Activated effector memory CD4-positive, alpha-beta T cell treated with Interleukin-2 at 50 U/mL for 16 hours (primary cell): ENCODE measurements at regions not wholly inside any gene's neighbourhood (a gene's known extent, or its start where the extent isn't known, plus 50 kb on each side); places are given as distances from the start of the nearest gene placed in this dataset.
"Not testable (repeated sequence)": the region's sequence is repeated elsewhere in the genome, so short reads cannot be mapped to it uniquely, and the experiment has no call there.

Source experiments
- DNase-seq: peaks from one replicate; pipeline ENCODE4 v3.0.0-alpha.2; 2020

DNA sequence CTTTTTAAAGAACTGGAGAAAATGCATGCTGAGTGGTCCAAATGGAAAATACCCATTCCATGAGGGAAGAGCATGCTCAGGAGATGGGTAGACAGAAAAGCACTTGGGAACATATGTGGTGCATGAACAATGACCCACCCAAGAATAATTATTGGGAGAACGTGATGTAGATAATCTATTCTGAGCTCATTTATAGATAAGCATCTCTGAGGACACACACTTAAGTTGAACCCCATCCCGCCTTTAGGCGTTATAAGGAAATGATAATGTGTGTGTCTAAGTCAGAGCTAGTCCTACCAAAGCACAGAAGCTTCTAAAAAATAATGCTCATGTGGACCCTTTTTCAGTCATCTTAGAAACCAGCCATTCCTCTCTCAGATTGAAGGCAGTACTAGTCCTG lies 189.9 kb downstream of the KTN1 start:
- no peak for DNase-seq

DNA sequence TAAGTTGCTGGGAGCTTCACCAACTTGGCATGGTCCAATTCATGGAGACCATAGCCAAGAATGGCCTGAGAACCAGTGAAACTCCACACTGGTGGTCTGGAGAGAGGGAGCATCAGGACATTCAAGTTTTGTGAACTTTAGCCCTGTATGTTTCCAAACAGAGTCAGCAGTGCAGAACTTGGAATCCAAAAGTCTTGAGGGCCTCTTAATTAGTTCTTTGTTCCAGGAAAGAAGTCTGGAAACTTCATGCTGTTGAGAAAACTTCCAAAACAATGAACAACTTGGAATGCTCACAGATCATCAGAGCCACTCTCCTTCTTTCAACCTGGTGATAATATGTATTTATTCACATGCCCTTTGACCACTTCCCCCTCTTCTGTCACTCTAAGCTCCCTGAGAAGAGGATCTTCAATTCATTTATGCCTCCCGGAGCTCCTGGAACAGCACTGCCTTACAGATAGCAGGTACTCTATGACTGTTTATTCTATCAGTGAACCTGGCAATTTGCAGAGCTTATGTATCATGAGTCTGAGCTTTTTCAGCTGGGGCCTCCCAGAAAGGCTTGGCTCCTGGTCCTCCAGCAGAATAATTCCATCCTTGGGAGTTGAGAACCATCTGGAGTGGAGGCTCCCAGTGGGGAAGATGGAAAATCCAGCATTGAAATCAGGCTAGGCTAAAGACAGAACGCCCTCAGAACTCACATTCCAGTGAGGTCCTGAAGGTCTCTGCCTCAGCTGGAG lies 191.4 kb downstream of the KTN1 start:
- no peak for DNase-seq

DNA sequence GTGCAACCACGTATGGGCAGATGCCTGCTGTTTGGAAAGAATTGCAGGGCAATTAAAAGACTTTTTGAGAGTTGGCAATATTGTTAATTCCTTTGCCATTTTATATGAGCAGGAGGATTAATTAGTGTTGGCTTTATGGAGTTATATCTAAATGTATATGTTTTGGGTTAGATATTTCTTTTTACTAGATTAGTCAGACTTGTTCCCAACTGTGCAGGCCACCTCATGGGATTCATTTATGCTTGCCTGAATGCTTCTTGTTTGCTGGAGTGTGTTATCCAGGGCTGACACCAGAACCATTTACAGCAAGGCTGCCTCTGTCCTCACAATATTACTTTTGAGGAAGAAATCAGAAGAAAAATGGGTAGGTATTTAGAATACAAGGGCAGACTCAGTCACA lies 192.5 kb downstream of the KTN1 start:
- DNase-seq: no peak

DNA sequence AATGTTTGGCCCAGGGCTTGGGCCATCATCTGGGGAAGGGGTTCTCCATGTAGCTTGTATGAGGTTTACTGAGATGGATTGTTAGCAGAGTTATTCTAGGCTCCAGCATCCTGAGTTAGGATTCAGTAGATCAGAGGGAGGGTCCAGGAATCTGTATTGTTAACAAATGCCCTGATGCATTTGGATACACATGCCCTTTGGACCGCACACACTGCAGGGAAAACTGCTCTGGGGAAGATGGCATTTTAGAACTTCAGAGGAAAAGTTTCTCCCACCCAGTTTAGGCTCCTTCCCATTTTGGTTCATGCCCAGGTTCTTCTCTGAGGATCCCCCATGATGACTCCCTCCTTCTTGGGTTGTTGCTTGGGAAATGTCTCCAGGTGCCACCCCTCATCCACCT lies 193.3 kb downstream of the KTN1 start:
- DNase-seq: no peak

DNA sequence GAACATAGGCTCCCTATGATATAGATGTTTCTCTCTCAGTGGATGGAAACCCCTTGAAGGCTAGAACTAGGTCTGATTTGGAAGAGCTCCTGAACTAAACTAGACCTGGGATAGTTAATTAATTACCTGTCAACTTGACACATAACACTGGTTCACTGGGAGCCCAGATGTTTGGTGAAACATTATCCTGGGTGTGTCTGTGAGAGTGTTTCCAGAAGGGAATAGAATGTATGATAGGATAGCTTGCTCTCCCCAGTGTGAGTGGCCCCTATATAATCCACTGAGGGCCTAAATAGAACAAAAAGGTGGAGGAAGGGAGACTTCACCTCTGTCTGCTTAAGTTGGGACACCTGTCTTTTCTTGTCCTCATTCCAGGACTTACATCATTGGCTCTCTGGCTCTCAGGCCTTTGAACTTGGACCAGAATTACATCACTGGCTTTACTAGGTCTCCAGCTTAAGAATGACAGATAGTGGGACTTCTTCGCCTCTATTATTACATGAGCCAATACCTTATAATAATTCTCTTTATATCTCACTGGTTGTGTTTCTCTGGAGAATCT lies 194.1 kb downstream of the KTN1 start:
- no peak for DNase-seq

DNA sequence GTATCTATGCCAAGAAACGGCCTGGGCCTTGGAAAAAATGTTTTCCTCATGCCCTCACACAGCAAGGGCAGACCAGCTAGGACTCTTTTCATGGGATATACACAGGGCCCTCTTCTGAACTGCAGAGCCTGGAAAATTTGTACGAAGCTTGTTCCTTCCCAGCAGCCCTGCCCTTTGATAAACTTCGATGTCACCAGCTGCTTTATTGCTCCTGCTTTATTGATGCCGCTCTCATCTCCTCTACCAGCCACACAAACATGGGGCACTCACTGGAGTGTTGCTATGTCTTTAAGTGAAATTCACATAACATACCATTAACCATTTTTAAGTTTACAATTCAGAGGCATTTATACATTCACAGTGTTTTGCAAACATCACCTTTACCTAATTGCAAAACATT lies 197.9 kb downstream of the KTN1 start:
- no peak for DNase-seq

DNA sequence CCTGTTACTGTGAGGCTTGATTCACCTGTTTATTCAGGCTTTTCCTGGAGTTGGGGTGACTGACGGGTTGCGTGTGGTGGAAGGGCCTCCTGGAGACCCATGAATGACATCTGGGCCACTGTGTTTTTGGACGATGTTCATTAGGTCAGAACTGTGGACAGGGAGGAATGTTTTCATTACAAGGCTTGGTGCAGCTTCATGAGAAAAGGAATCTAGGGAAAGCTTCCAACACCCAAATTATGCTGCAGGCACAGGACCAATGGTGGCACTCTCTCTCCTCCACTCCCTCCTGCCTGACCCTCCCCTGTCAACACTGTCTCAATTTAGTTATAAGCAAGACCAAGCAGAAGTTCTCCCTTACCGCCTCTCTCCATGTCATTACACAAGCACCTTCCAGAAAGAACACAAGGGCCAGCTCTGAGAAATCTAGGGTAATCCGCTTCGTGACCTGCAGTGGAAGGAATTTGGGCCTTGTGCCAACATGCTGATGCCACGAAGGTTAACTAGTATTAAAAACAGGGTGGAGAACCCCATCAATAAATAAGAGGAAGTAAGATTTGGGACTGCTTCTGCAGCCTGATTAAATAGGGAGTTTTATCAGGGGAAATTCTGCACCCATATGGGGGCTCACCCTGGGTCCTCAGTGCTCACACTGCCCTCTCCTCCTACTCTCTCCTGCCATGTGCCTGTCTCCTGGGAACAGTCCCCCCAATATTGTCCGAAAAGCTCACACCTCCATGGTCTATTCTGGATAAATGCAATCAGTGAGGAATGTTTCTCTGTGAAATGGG lies 200.3 kb downstream of the KTN1 start:
- no peak for DNase-seq

DNA sequence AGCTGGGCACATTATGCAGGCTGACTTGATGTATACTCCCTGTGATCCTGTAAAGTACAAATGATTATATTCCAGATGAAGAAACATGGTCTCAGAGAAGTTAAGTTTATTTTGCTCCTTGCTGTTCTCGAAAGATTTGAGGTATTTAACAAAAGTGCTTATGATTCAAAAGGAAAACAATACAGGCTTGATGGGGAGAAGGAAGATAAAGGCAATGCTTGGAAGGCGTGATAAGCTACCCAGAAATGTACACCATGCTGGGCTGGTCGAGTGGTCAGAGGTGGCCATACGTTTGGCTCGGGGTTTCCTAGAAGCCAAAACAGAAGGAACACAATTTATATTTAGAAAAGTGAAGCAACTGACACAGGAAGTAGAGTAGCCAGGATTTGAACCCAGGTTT lies 201.0 kb downstream of the KTN1 start:
- no peak for DNase-seq

DNA sequence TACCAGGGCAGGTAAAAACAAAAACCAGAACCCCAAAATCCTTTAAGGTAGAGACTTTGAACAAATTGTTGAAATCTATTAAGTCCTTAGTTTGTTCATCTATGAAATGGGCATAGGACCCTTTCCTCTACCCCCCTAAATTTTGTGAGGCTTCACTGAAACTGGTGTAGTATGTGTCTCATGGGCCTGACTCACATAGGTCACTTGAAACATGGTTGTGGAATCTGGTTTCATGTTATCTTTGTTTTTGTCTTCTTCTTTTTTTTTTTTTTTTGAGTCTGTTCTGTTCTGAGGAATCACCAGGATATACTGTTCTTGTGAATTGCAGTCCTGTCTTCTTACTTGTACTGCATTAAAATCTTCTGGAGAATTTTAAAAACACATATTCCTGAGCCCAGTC lies 202.2 kb downstream of the KTN1 start:
- no peak for DNase-seq

DNA sequence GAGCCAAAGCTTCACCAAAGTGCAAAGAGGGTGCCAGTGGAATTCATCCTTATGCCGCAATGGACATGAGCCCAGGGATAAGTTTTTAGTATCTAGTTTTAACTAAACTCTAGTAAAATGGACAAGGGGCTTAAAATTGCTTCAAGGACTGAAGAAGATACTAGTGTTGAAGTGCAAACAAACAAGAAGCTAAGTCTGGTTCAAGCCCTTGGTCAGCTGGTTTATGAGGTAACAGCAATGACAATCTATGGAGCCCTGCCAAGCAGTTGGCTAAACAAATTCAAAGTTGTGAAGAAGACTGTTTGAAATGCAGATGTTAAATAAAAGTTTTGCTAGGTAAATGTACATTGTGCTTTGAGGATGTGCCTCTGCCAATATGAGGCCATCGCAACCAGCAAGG lies 209.4 kb downstream of the KTN1 start:
- no peak for DNase-seq

DNA sequence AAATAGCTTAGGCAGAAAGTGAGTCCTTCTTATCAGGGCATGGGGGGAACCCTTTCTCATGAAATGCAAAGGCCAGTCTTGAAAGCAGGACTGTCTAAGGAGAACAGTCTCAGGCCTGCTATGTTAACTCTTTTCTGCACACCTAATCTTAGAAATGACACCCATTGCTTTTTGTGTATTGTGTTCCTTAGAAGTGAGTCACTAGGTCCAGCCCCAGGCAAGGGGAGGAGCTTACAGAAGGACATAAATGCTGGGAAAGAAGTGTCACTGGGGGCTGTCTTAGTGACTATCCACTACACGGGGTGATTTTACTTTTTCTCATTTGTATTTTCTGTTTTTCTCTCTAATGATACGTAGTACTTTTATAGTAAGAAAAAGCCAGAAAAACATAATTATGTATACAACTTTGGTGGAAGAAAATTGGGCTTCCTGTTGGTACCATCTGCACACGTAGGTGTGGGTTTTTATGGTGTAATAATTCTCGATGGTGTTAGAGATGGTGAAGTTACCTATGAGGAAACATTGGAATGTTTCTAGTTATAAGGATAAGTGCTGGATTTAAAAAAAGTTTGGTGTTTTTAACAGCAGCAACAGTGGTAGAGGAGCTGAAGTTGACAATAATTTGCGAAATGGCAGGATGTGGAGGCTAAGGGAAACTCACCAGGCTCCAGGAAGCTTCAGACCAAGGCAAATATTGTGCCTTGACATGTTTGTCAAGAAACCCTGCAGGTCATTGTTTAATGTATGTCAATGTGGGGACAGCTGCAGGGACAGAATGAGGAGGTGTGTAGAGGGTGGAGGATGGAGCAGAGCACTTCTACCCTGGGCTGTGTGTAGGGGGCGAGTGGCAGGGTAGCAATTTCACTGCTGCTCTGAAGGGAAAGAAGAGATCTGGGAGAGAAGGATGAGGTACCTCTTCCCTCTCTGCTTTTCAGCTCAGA lies 214.9 kb downstream of the KTN1 start:
- DNase-seq: no peak

DNA sequence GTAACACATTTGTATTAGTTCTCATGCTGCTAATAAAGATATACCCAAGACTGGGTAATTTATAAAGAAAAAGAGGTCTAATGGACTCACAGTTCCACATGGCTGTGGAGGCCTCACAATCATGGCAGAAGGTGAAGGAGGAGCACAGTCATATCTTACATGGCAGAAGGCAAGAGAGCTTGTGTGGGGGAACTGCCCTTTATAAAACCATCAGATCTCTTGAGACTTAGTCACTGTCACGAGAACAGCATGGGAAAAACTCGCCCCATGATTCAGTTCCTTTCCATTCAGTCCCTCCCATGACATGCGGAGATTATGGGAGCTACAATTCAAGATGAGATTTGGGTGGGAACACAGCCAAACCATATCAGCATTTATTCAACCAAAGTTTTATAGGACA lies 216.5 kb downstream of the KTN1 start:
- DNase-seq: not testable (repeated sequence)

DNA sequence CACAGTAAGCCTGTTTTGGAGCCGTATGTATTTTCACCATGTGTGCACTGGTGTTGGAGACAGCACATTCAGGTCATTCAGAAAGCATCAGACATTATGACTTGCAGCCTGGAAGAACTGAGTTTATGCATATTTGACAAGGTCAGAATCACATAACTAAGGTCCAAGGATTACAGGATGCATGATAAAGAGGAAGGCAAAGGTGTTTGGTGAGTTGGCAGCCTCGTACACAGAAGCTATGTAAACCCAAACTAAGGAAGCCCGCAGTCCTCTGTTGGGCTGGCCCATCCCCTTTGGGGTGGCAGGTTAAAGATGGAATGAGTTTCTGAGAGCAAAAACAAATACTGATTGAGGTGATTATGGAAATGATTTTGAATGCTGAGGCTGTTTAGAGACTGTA lies 218.4 kb downstream of the KTN1 start:
- no peak for DNase-seq

DNA sequence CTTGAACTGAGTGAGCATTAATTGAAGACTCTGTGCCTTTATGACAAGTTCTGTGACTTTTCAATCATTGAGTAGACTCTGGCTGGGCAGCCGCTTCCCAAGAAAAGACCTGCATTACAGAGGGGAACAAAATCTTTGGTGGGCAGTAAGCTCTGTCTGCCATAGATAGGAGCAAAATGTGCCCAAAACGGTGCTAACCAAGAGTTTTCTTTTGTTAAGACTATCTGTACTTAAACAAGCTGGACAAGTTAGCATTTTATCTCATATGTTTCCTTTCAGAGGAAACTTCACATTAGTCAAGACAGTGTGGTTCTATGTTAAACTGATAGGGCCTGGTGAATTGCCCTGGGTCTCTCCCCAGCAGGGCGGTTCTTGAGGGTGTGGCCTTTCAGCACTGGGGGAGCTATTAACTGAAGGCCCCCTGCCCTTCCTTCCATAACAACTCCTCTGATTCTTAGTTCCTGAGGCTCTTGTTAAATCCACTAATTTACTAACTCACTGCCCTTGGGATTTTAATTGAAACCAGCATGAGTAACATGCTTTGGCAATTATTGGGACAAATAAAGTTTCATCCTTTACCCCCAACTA lies 219.6 kb downstream of the KTN1 start:
- no peak for DNase-seq

DNA sequence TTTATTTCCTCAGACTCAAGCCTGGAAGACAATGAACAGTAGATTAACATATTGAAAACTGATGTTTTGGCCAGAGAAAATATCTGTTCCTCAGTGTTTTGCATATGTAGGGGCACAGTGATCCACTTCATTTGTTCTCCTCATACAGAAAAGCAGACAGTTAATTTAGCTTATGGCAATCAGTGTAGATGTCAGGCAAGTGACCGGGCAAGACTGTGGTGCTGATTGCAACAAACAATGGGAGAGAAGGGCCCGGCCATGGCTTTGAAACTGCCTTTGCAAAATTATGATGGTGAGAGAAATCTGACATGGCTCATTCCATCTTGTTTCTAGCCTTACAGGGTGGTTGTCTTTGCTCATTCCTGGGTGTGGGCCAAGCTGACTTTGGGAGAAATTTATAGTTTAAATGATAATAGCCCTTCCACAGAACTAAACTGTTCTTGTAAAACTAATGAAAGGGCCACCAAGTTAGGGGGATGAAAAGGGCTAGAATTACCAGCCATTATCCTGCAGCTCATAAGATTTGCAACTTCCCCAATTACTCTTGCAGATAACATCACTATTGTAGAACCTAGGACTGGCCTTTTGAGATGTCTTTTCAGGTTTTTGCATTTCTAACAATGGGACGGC lies 220.3 kb downstream of the KTN1 start:
- no peak for DNase-seq

DNA sequence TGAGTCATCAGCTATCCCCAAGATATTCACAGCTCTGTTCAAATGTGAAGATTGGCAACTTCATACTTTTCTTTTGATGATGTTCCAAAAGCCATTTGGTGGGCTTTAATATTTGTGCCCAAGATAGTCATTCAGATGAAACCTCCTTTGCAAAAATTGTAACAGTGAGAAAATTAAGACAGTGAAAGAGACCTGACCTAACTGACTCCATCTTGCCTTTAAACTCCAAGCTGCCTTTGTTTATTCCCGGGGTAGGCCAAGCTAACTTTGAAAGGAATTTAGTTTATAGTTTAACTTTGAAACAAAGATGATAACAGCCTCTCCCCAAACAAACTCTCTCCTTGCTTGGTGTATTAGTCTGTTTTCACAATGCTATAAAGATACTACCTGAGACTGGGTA lies 221.1 kb downstream of the KTN1 start:
- no peak for DNase-seq

DNA sequence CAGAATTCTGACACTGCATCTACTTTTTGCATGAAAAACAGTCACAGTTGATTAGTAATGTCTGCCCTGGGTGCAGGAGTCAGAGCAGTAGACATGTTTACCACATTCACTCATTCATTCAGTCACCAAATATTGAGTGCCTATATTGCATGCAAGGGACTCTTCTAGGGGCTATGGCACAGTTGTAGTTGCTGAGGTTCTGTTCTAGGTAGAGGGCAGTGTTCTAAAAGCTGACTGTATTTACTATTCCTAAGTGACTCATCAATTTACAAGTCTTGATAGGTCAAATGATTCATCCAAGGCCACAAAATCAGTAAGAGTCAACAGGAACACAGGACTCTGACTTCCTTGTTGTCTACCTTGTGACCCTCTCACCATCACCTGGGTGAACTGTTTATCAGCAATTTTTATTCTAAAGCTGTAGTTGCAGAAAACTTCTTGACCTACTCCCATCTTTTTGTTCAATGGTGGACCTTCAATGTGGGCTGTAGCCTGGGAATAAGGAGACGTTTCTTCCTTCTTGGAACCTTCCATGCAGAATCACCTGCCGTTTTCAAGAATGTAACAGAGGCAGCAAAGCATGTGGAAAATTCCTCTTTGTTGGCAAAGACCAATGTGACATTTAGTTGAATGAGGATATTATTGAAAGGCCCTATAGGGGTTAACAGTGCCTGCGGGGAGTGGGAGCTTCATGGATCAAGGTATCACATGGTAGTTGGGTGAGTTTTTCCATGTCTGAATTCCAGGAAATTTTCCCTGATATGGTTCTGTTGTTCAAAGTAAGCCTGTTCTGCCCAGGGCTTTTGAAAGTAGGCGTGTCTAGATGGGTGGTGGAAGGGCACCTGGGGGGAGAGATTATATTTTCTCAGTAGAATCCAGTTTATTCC lies 223.2 kb downstream of the KTN1 start:
- DNase-seq: no peak

DNA sequence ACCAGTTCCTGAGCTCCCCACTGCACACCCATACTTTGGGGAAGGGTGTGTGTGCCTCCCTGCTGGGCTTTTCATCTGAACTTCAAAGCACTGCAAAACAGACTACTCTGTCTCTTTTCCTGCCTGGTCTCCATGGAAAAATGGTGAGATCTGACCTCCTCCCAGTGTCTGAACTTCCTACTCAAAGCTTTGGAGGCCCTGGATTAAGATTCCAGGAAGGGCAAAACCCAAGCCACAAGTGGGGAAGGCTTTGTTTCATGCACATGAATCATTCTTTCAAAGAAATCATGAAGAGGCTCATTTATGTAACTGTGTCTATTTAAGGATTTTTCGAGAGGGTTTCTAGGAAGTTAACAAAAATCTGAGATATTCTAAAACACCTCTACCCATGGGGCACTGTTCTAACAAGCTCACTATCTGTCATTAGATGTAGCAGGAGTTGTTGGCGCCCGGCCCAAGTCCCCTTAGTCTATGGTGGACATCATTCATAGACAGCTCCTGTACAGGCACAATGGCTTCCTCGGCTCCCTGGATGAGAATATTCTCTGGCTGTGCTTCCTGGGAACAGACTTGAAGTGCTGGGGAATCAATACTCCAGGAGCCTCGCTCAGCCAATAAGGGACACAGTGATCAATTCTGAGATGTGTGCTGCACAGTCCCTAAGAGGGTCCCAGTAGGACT lies 224.0 kb downstream of the KTN1 start:
- DNase-seq: no peak

DNA sequence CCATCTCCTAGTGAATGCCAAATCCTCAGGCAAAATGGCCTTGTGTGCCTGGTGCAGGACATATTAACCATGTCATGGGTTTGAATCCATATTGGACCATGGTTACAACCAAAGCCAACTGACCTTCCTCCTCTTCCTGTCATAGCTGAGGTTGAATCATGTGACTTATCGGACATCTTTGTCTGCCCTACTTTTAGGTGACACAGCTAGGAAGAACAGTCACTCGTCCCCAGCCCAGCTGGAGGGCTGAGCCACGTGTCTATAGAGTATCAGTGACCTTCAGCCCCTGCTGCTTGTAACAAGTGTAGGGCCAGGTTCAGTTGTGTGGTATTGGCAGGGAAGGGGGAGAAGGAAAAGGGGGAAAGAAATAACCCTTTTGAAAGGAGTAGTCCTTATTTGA lies 225.2 kb downstream of the KTN1 start:
- DNase-seq: no peak

DNA sequence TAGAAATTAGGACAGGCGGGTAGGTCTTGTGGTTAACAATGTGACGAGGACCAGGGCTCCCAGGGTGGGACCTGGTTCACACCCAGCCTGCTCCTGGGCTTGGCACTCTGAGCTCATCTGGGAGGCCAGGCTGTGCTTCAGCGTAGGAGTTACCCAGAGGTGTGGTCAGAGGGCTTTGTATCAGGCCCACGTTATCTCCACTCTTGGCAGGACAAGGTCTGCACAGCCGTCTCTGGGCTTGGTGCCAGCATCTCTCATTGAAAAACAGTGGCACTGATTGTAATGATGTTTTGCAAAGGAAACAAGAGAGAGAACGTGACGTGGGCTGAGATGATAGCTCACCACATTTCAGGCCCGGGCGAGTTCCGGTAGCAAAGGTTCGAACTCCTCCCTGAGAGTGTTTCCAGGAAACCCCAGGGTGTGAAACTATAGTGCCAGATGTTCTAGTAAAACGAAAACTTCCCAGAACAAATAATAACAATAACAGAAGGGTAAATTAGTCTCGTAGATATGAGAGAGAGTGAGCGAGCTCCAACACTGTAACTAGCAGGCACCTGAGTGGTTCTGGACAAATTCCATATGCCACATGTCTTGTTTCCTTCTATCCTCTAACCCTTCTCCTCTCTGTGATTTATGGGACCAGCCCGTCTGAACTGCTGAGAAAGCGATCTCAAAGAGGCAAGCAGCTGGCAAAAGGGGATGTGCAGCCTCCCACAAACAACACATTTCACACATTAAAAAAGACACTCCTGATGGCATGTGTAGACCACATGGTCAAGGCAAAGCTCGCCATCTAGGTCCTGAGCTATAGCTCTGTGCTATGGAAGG lies 227.3 kb downstream of the KTN1 start:
- DNase-seq: peak; percentile 74
